Hepatic stellate cell (primary cell): ENCODE measurements at regions not wholly inside any gene's neighbourhood (a gene's known extent, or its start where the extent isn't known, plus 50 kb on each side); places are given as distances from the start of the nearest gene placed in this dataset.
A peak's percentile ranks its signal among the peaks of the same experiment; 100 is the strongest.

ENCODE experiments used
- DNase-seq: peaks from one replicate; pipeline ENCODE4 v3.0.0; 2011; ENCODE audit warnings: low spot score

DNA sequence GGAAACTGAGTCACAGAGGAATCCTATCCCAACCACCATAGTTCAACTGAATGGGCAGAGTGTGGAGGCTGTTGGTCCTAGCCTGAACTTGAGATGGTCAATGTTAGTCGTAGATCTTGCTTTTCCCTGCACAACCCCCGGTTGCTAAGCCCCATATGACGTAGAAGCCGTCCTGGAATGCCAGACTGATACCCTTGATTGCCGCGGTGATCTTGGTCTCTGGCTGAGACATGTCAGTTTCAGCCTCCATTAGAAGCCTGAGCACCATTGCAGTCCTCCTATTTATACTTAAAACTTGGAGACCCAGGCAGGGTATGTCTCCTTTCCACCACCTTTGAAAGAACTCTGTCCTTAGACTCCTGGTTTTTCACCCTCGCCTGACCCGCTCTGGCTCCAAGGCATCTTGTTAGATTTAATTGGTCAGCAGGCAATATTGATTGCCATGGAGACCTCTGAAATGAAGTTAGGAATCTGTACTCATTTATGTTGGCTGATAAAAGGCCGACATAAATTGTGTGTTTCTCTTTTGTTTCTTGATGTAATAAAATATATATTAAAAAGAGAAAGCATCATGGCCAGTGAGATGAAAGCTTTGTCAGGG lies 53.4 kb downstream of the RPLP1 start:
- DNase-seq = no peak

DNA sequence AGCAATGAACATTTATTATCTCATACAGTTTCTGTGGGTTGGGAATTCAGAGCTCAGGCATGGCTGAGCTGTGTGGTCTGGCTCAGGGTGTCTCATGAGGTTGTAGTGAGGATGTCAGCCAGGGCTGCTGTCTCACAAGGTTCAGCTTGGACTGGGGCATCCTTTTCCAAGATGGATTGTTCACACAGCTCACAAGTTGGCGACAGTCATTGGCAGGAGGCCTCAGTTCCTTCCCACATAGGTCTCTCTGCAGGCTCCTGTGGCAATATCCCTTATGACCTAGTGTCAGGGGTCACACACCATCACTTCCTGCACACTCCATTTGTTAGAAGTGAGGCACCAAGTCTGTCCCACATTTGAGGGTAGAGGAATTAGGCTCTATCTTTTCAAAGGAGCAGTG lies 56.0 kb downstream of the RPLP1 start:
- DNase-seq = no peak

DNA sequence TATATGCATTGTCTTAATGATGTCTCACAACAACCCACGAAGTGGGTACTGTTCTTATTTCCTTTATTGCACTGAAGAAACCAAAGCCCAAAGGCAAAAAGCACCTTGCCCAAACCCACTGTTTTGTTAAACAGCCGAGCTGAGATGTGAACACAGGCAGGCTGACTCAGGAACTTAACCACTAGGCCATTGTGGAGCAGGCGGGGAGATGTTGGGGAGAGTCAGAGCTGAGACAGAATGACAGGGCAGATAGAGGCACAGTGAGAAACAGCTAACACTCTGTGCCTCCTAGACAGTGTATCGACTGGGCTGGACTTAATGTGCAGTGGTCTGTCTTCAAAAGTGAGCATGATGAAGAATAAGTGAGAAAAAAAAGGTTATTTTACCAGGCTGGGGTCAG lies 56.5 kb downstream of the RPLP1 start:
- no peak for DNase-seq

- DNase-seq = no peak
Measured at GRCh38 chr15:69510556-69510955, 57.9 kb downstream of the RPLP1 start.

GRCh38 chr15:69511015-69511414 lies 58.4 kb downstream of the RPLP1 start:
- DNase-seq = no peak

DNA sequence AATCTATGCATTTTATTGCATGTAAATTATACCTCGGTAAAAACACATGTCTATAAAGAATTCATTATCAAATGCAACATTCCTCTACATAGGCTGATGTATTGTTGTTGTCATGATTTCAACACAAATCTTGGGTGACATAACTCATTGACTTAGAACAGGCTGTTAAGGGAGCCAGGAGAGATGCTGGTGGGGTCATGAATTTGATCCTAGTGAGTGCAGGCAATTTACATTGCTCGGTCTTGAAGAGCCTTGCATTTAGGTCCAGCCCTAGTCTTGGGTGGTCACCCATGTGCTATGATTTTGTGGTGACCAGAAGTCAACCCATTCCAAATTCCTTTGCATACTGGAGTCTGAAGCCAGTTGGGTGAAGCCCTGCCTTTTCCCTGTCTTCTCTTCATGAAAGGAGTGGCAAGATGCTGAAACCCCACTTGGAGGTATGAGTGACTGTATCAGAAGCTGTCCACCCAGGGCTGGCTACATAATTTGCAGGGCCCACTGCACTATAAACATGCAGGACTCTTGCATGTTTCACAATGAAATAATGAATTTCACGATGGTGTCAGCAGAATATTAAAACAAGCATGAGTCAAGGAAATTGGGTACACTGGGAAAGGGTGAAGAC lies 59.2 kb downstream of the RPLP1 start:
- no peak for DNase-seq

DNA sequence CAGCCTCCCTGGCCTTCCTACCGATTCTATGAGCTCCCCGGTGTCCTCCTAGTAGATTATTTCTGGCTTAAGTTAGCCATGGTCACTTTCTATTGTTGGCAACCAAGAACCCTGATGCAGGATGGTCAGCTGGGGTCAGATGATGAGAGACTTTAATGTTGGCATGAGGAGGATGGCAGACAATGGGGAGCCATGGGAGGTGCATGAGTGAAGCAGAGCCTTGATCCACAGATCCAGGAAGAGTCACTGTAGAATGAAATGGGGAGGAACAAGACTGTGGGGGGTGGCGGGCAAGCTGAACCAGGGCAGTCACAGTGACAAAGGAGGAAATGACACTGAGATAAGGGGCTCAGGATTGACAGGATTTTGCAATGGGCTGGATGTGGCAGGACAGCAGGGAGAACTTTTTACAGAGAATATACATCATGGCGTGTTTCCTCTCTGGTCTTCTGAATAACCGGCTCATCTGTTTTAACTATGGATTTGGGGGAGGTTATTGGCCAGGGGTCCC lies 60.9 kb downstream of the RPLP1 start:
- no peak for DNase-seq

DNA sequence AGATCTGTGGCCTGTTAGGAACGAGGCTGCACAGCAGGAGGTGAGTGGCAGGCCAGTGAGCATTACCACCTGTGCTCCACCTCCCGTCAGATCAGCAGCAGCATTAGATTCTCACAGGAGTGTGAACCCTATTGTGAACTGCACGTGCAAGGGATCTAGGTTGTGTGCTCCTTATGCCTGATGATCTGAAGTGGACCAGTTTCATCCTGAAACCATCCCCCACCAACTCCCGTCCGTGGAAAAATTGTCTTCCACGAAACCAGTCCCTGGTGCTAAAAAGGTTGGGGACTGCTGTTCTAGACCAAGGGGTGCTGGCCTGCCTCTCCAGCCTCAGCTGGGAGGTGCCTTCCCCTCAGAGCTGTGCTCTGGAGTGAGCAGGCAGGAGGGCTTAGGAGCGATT lies 61.4 kb downstream of the RPLP1 start:
- DNase-seq = no peak

GRCh38 chr15:69515508-69515907 lies 62.9 kb downstream of the RPLP1 start:
- no peak for DNase-seq

DNA sequence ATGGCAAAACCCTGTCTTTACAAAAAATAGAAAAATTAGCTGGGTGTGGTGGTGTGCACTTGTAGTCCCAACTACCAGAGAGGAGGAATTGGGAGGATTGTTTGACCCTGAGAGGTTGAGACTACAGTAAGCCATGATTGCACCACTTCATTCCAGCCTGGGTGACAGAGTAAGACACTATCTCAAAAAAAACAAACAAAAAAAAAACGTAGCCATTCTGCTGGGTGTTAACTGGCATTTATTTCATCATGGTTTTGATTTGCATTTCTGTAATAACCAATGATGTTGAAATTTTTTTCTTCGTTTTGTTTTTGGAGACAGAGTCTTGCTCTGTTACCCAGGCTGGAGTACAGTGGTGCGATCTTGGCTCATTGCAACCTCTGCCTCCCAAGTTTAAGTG lies 63.3 kb downstream of the RPLP1 start:
- DNase-seq = no peak

DNA sequence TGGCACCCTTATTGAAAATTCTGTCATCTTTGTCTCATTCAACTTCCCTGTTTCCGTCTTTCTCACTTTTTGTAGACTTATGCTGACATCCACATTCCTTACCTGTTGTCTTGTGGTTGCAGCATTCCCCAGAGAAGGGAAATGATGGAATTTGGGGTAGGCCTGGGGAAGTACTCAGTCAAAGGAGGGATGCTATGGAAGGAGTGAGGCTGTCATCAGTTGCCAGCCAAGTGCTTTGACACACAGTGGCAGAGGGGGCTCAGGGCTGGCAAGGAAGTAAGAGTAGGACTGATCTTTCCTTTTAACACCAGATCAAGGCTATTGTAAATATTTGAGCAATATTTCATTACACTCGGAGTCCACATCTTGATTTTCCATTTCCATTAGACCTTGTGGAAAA lies 64.4 kb downstream of the RPLP1 start:
- no peak for DNase-seq

- no peak for DNase-seq
Measured at GRCh38 chr15:69518806-69519205, 66.2 kb downstream of the RPLP1 start.

DNA sequence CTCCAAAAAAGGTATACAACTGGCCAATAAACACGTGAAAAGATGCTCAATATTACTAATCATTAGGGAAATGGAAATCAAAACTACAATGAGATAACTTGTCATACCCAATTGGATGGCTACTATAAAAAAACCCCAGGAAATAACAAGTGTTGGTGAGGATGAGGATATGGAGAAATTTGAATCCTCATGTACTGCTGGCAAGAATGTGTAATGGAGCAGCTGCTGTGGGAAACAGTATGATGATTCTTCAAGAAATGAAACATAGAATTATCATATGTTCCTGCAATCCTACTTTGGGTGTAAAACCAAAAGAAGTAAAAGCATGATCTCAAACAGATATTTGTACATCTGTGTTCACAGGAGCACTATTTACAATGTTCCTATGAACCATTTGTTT lies 67.4 kb downstream of the RPLP1 start:
- no peak for DNase-seq

GRCh38 chr15:69522361-69522760 lies 69.7 kb downstream of the RPLP1 start:
- no peak for DNase-seq

DNA sequence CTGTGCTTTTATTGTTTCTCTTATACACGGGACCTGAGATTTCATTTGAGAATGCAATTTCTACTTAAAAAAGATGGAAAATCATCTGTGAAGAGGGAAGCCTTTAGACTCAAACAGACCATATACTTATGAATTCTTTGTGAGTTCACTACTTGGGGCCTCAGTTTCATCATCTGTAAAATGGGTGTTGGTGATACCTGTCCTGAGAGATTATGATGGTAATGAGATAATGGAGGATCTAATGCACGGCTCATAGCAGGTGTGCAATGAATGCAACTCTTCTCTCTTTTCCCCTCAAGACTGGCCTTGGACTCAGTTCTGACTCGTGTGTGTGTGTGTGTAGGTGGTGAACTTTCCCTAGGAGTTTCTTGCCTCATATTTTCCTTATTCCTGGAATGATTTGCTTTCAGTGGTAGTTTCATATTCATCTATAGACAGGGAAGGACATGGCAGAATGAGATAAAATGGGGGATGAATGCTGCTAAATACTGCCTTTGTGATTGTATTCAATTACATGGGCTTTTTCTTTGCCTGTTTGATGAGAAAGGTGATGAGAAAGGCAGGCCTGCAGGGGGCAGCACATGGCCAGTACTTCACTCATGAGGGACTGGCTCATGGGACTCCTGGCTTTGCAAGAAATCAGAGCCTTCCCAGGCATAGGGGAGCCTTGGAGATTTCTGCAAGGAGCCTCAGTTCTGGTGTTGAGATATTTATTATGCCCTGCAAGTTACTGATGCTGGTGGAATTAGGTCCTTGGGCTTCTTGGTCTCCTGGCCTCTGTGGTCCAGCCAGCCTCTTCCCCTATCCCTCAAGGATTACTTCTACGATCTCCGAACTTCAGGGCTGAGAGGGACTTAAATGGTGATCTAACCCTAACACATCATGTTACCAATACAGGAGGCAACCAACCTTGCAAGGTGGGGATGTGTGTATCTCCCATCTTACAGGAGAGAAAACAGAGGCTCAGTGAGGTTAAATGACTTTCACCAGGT lies 70.7 kb downstream of the RPLP1 start:
- DNase-seq = peak; percentile 70

GRCh38 chr15:69524296-69524695 lies 71.7 kb downstream of the RPLP1 start:
- DNase-seq = no peak

GRCh38 chr15:69524814-69525213 lies 72.2 kb downstream of the RPLP1 start:
- no peak for DNase-seq

DNA sequence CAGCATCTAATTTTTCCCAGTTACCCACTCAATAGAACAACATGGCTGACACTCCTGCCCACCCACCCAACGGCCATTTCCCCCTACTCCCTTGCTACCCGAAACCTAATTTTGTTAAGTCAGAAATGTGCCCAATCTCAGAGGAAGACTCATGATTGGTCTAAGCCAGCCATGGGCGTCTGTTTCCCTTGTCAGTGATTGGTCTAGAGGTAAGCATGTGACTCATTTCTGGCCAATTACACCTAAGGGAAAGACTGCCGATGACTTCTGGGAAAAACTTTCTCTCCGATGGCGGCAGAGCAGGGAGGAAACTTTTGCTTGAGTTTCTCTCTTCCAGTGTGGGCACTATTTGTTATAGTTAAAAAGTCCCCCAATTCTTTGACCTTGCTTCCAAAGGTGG lies 72.9 kb downstream of the RPLP1 start:
- DNase-seq = no peak

GRCh38 chr15:69526081-69527061 lies 73.8 kb downstream of the RPLP1 start:
- no peak for DNase-seq

DNA sequence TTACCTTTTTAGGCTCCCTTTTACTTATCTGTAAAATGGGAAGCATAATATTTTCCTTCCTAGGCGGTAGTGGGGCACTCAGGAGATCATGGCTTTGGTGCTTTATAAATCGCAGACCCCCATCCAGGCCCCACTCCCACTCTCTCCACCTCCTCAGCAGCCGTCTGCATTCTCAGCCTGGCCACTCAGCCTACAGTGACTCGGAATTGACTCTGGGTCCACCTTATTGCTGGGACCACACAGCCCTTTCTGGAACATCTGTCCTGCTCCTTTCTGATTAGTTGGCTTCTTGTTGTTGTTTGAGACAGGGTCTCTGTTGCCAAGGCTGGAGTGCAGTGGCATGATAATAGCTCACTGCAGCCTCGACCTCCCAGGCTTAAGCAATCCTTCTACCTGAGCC lies 76.5 kb downstream of the RPLP1 start:
- DNase-seq = no peak

- no peak for DNase-seq
Measured at GRCh38 chr15:69529961-69530633, 77.5 kb downstream of the RPLP1 start.
